ENCODE measurements at regions not wholly inside any gene's neighbourhood (a gene's known extent, or its start where the extent isn't known, plus 50 kb on each side); places are given as distances from the start of the nearest gene placed in this dataset.

DNA sequence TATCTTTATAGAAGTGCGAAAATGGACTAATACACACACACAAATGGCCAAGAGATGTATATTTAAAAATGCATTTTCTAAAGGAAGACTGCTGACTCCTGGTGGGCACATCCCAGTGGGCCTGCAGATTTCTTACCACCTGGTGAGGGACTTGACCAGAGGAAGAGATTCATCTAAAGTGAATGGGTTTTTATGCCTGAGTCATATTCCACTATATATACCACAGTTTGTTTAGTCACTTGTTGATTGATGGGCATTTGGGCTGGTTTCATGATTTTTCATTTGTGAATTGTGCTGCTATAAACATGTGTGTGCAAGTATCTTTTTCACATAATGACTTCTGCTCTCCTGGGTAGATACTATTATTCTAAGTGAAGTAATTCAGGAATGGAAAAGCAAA, 277.3 kb downstream of the SLC16A7 start:
- no peak for TF ChIP-seq CTCF (IDR thresholded peaks at IDR 0.05)
- no peak for TF ChIP-seq POLR2A (IDR thresholded peaks at IDR 0.05)

Data from adrenal gland (tissue), 5 donors.